ENCODE measurements at regions not wholly inside any gene's neighbourhood (a gene's known extent, or its start where the extent isn't known, plus 50 kb on each side); places are given as distances from the start of the nearest gene placed in this dataset.

- H3K27ac ChIP-seq (ENCODE audit: insufficient read depth, low read length): no peak overlapping the region
- H3K79me2 ChIP-seq (ENCODE audit: control insufficient read depth, insufficient read depth, low read length): no peaks in the 10 kb centered on the region
- H3K27me3 ChIP-seq (ENCODE audit: control insufficient read depth, insufficient read depth, low read length): no peaks in the 10 kb centered on the region
- no peak overlapping the region for H3K4me2 ChIP-seq (ENCODE audit: extremely low read depth, insufficient read depth, low read length)
- no peaks in the 10 kb centered on the region for H3K36me3 ChIP-seq (ENCODE audit: control insufficient read depth, insufficient read depth, low read length)
- TF ChIP-seq EZH2 (IDR thresholded peaks at IDR 0.05; ENCODE audit: low read length, missing control alignments) (no peak), CTCF (conservative IDR thresholded peaks at IDR 0.05 in 1 of 2, IDR thresholded peaks at IDR 0.05 in 1 of 2; ENCODE audit: low read depth in 1 of 2, low read length in 2 of 2) (no peak)
- H2AFZ ChIP-seq (ENCODE audit: low read length): no peak overlapping the region
- H3K4me3 ChIP-seq (replicated peaks in 1 of 4; ENCODE audit: control extremely low read depth in 1 of 4, insufficient read depth in 1 of 4, low read depth in 3 of 4, low read length in 4 of 4): no peak overlapping the region
- H3K9me3 ChIP-seq (ENCODE audit: control insufficient read depth, insufficient read depth, low read depth, low read length): no peaks in the 10 kb centered on the region
- DNase-seq (ENCODE audit: low read depth in 2 of 2): peak; percentile 57 to 82
- no peaks in the 10 kb centered on the region for H3K4me1 ChIP-seq (ENCODE audit: control insufficient read depth, extremely low read depth, insufficient read depth, low read length)
- H3K9ac ChIP-seq (ENCODE audit: insufficient read depth, low read length): no peak overlapping the region
- H4K20me1 ChIP-seq (ENCODE audit: control insufficient read depth, extremely low read depth, insufficient read depth, low read length): no peaks in the 10 kb centered on the region
These were observed 402.7 kb downstream of the TBC1D4 start for GRCh38 chr13:75079226-75079625.

- H3K27me3 ChIP-seq (ENCODE audit: control insufficient read depth, insufficient read depth, low read length): no peaks in the 10 kb centered on the region
- H3K4me1 ChIP-seq (ENCODE audit: control insufficient read depth, extremely low read depth, insufficient read depth, low read length): no peaks in the 10 kb centered on the region
- H3K9me3 ChIP-seq (ENCODE audit: control insufficient read depth, insufficient read depth, low read depth, low read length): no peaks in the 10 kb centered on the region
- no peak overlapping the region for H3K27ac ChIP-seq (ENCODE audit: insufficient read depth, low read length)
- no peaks in the 10 kb centered on the region for H3K36me3 ChIP-seq (ENCODE audit: control insufficient read depth, insufficient read depth, low read length)
- no peak overlapping the region for H3K9ac ChIP-seq (ENCODE audit: insufficient read depth, low read length)
- no peak overlapping the region for H2AFZ ChIP-seq (ENCODE audit: low read length)
- no peaks in the 10 kb centered on the region for H3K79me2 ChIP-seq (ENCODE audit: control insufficient read depth, insufficient read depth, low read length)
- no peak overlapping the region for H3K4me3 ChIP-seq (replicated peaks in 1 of 4; ENCODE audit: control extremely low read depth in 1 of 4, insufficient read depth in 1 of 4, low read depth in 3 of 4, low read length in 4 of 4)
- TF ChIP-seq EZH2 (IDR thresholded peaks at IDR 0.05; ENCODE audit: low read length, missing control alignments) (no peak), CTCF (conservative IDR thresholded peaks at IDR 0.05 in 1 of 2, IDR thresholded peaks at IDR 0.05 in 1 of 2; ENCODE audit: low read depth in 1 of 2, low read length in 2 of 2) (no peak)
- no peak overlapping the region for H3K4me2 ChIP-seq (ENCODE audit: extremely low read depth, insufficient read depth, low read length)
- peak in 1 of 2 donors; percentile 53 for DNase-seq (ENCODE audit: low read depth in 2 of 2)
- H4K20me1 ChIP-seq (ENCODE audit: control insufficient read depth, extremely low read depth, insufficient read depth, low read length): no peaks in the 10 kb centered on the region
These were observed 405.5 kb downstream of the TBC1D4 start for GRCh38 chr13:75076476-75076875.

GRCh38 chr13:75073786-75074185 lies 408.2 kb downstream of the TBC1D4 start:
- Histone ChIP-seq H3K36me3 (ENCODE audit: control insufficient read depth, insufficient read depth, low read length) (no peaks in the 10 kb centered on the region), H4K20me1 (ENCODE audit: control insufficient read depth, extremely low read depth, insufficient read depth, low read length) (no peaks in the 10 kb centered on the region), H3K79me2 (ENCODE audit: control insufficient read depth, insufficient read depth, low read length) (no peaks in the 10 kb centered on the region), H2AFZ (ENCODE audit: low read length) (no peak overlapping the region), H3K9me3 (ENCODE audit: control insufficient read depth, insufficient read depth, low read depth, low read length) (no peaks in the 10 kb centered on the region), H3K4me1 (ENCODE audit: control insufficient read depth, extremely low read depth, insufficient read depth, low read length) (no peaks in the 10 kb centered on the region), H3K9ac (ENCODE audit: insufficient read depth, low read length) (no peak overlapping the region), H3K4me2 (ENCODE audit: extremely low read depth, insufficient read depth, low read length) (no peak overlapping the region), H3K27me3 (ENCODE audit: control insufficient read depth, insufficient read depth, low read length) (no peaks in the 10 kb centered on the region), H3K27ac (ENCODE audit: insufficient read depth, low read length) (no peak overlapping the region), H3K4me3 (replicated peaks in 1 of 4; ENCODE audit: control extremely low read depth in 1 of 4, insufficient read depth in 1 of 4, low read depth in 3 of 4, low read length in 4 of 4) (no peak overlapping the region)
- no peak for DNase-seq (ENCODE audit: low read depth in 2 of 2)
- TF ChIP-seq CTCF (conservative IDR thresholded peaks at IDR 0.05 in 1 of 2, IDR thresholded peaks at IDR 0.05 in 1 of 2; ENCODE audit: low read depth in 1 of 2, low read length in 2 of 2) (no peak), EZH2 (IDR thresholded peaks at IDR 0.05; ENCODE audit: low read length, missing control alignments) (no peak)

All from fibroblast of lung (primary cell).